DND-41 (cell line): ENCODE measurements at regions not wholly inside any gene's neighbourhood (a gene's known extent, or its start where the extent isn't known, plus 50 kb on each side); places are given as distances from the start of the nearest gene placed in this dataset.

Experiments
- ATAC-seq: fragments of 200-7000 bp; cut with Tn5 transposase; 3 replicates; pipeline ENCODE4 v1.9.1; 2021; ENCODE audit warnings: low read depth; ENCODE audit not compliant: insufficient read depth
- DNase-seq: peaks from one replicate; pipeline ENCODE4 v3.0.0-alpha.2; 2020
- H2AFZ ChIP-seq: 2 replicates; pipeline ENCODE4 v1.6.0; 2012; ENCODE audit warnings: low read depth, low read length
- H3K27ac ChIP-seq: 2 replicates; pipeline ENCODE4 v1.5.1; 2012; ENCODE audit warnings: low read length, inconsistent platforms
- H3K27me3 ChIP-seq: fragments of 200-600 bp; sonication (generic); 2 replicates; pipeline ENCODE4 v1.6.0; 2012; ENCODE audit warnings: low read length, mild to moderate bottlenecking, inconsistent platforms; ENCODE audit not compliant: insufficient read depth, poor library complexity
- H3K36me3 ChIP-seq: 2 replicates; pipeline ENCODE4 v1.5.1; 2012; ENCODE audit warnings: low read length, inconsistent platforms; ENCODE audit not compliant: insufficient read depth
- H3K4me1 ChIP-seq: 2 replicates; pipeline ENCODE4 v1.5.1; 2012; ENCODE audit warnings: mild to moderate bottlenecking, low read length; ENCODE audit not compliant: insufficient read depth
- H3K4me2 ChIP-seq: 2 replicates; pipeline ENCODE4 v1.6.0; 2012; ENCODE audit warnings: mild to moderate bottlenecking, moderate library complexity, low read length, inconsistent platforms; ENCODE audit not compliant: insufficient read depth
- H3K4me3 ChIP-seq, 2 experiments: fragments of 200-600 bp in 1 of 2; shearing (Covaris generic) in 1 of 2; 2 replicates each; pipeline ENCODE4 v1.5.1; 2012 to 2016; ENCODE audit warnings: inconsistent platforms in 2 of 2, low read length in 2 of 2, mild to moderate bottlenecking in 2 of 2, low read depth in 1 of 2, moderate library complexity in 1 of 2
- H3K79me2 ChIP-seq: 2 replicates; pipeline ENCODE4 v1.6.0; 2012; ENCODE audit warnings: low read length, inconsistent platforms; ENCODE audit not compliant: insufficient read depth
- H3K9ac ChIP-seq: 2 replicates; pipeline ENCODE4 v1.6.0; 2012; ENCODE audit warnings: low read depth, mild to moderate bottlenecking, inconsistent platforms, low read length, moderate library complexity
- H3K9me3 ChIP-seq: 2 replicates; pipeline ENCODE4 v1.5.1; 2012; ENCODE audit warnings: low read length, moderate library complexity, mild to moderate bottlenecking, inconsistent platforms; ENCODE audit not compliant: insufficient read depth, severe bottlenecking
- H4K20me1 ChIP-seq: 2 replicates; pipeline ENCODE4 v1.6.0; 2012; ENCODE audit warnings: low read length; ENCODE audit not compliant: insufficient read depth
- CTCF ChIP-seq: IDR thresholded peaks from 2 replicates; pipeline ENCODE4 v1.5.1; 2012; ENCODE audit warnings: borderline replicate concordance, low read length, moderate library complexity, mild to moderate bottlenecking; ENCODE audit not compliant: poor library complexity, severe bottlenecking; ENCODE audit errors: extremely low read depth
- EZH2 ChIP-seq: IDR thresholded peaks from 3 replicates; pipeline ENCODE4 v1.6.1; 2012; ENCODE audit warnings: borderline replicate concordance, low read depth, mild to moderate bottlenecking, moderate library complexity, low read length, inconsistent platforms; ENCODE audit not compliant: severe bottlenecking

- no peaks in the 10 kb centered on the region for H3K36me3 ChIP-seq
- no peaks in the 10 kb centered on the region for H3K9me3 ChIP-seq
- no peak overlapping the region for H3K9ac ChIP-seq
- no peaks in the 10 kb centered on the region for H3K4me1 ChIP-seq
- DNase-seq (no peak), ATAC-seq (no peak)
- no peaks in the 10 kb centered on the region for H3K79me2 ChIP-seq
- no peaks in the 10 kb centered on the region for H4K20me1 ChIP-seq
- H3K4me2 ChIP-seq: no peak overlapping the region
- H2AFZ ChIP-seq: no peak overlapping the region
- H3K27me3 ChIP-seq: no peaks in the 10 kb centered on the region
- no peak overlapping the region for H3K27ac ChIP-seq
- no peak overlapping the region for H3K4me3 ChIP-seq
- no peak for TF ChIP-seq EZH2
- no peak for TF ChIP-seq CTCF
Observed at GRCh38 chr13:90533866-90534265, 813.6 kb upstream of the MIR17HG start.

- Histone ChIP-seq H3K79me2 (no peaks in the 10 kb centered on the region), H3K27me3 (no peaks in the 10 kb centered on the region), H3K27ac (no peak overlapping the region), H4K20me1 (no peaks in the 10 kb centered on the region), H3K9me3 (no peaks in the 10 kb centered on the region), H3K4me3 (no peak overlapping the region), H3K4me2 (no peak overlapping the region), H2AFZ (no peak overlapping the region), H3K9ac (no peak overlapping the region), H3K36me3 (no peaks in the 10 kb centered on the region), H3K4me1 (no peaks in the 10 kb centered on the region)
- no peak for DNase-seq
- no peak for ATAC-seq
- TF ChIP-seq CTCF: no peak
- TF ChIP-seq EZH2: no peak
Observed at GRCh38 chr13:90534617-90535370, 812.7 kb upstream of the MIR17HG start.

GRCh38 chr13:90535421-90535820, 812.1 kb upstream of the MIR17HG start:
- H3K36me3 ChIP-seq: no peaks in the 10 kb centered on the region
- H2AFZ ChIP-seq: no peak overlapping the region
- no peak for DNase-seq

More at GRCh38 chr13:90535421-90535820, 812.1 kb upstream of the MIR17HG start:
- H3K4me3 ChIP-seq: no peak overlapping the region
- no peak overlapping the region for H3K9ac ChIP-seq
- TF ChIP-seq CTCF (no peak), EZH2 (no peak)
- H3K27me3 ChIP-seq: no peaks in the 10 kb centered on the region
- H3K9me3 ChIP-seq: no peaks in the 10 kb centered on the region
- no peak overlapping the region for H3K4me2 ChIP-seq
- no peak for ATAC-seq
- no peaks in the 10 kb centered on the region for H3K4me1 ChIP-seq
- no peak overlapping the region for H3K27ac ChIP-seq
- H4K20me1 ChIP-seq: no peaks in the 10 kb centered on the region
- H3K79me2 ChIP-seq: no peaks in the 10 kb centered on the region
